ENCODE measurements at regions not wholly inside any gene's neighbourhood (a gene's known extent, or its start where the extent isn't known, plus 50 kb on each side); places are given as distances from the start of the nearest gene placed in this dataset.

DNA sequence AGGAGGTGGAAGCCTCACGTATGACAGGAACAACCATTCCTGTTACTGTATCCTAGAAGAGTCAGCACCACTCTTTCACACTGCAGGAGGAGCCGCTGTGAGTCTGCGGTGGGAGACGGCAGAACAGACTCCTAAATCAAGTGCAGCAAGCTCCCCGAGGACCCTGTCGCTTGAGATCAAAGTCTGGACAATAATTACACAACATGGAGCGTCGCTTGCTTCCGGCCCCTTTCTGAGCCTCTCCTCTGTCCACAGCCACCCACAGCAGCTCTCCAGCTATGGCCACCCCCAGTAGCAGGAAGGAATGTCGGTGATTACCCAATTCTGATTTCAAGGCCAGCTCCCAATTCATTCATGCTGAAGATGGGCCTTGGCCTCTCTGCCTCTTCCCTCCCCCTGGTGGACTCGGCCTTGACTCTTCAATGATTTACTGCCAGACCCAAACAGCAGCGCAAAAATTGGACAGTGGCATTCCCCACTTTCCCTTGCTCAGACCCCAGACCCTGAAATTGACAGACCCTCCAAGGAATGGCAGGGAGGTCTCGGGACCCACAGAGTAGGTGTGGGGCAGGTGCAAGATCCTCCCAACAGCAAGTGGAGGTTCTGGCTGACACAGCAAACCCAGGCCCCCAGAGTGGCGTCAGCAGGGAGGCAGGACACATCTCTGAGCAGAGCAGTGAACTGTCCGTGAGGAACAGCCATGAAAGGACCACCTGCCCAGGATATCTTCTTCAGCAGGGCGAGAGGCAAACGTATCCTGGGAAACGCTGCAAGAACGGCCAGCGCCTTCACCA is 272.7 kb upstream of the DIO3 start (continued):
- TF ChIP-seq, protein P1, sequence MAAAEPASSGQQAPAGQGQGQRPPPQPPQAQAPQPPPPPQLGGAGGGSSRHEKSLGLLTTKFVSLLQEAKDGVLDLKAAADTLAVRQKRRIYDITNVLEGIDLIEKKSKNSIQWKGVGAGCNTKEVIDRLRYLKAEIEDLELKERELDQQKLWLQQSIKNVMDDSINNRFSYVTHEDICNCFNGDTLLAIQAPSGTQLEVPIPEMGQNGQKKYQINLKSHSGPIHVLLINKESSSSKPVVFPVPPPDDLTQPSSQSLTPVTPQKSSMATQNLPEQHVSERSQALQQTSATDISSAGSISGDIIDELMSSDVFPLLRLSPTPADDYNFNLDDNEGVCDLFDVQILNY (CRISPR knock-in tag; conservative IDR thresholded peaks at IDR 0.05): no peak
- TF ChIP-seq ZNF616 (CRISPR knock-in tag; IDR thresholded peaks at IDR 0.05; ENCODE audit: low read depth) (no peak), PHF20 (CRISPR knock-in tag; IDR thresholded peaks at IDR 0.05) (peak; percentile 25; the same call in 1 of the 2 replicates), DMAP1 (CRISPR knock-in tag; IDR thresholded peaks at IDR 0.05) (peak; percentile 54; the same call in 1 of the 2 replicates), HOXA5 (CRISPR knock-in tag; IDR thresholded peaks at IDR 0.05) (no peak), ELF4 (CRISPR knock-in tag; IDR thresholded peaks at IDR 0.05; ENCODE audit: borderline replicate concordance) (no peak), NFRKB (IDR thresholded peaks at IDR 0.05) (no peak), CHCHD3 (CRISPR knock-in tag; IDR thresholded peaks at IDR 0.05) (no peak), CBX5 (CRISPR knock-in tag; IDR thresholded peaks at IDR 0.05; ENCODE audit: borderline replicate concordance) (peak; percentile 95), TOPORS (CRISPR knock-in tag; IDR thresholded peaks at IDR 0.05) (peak; percentile 35; the same call in 1 of the 2 replicates), SRF (IDR thresholded peaks at IDR 0.05; ENCODE audit: low read depth, low read length) (peak; percentile 63; the same call in 1 of the 2 replicates), YEATS4 (CRISPR knock-in tag; IDR thresholded peaks at IDR 0.05; ENCODE audit: borderline replicate concordance) (no peak; the same call in 1 of the 2 replicates), ZNF552 (CRISPR knock-in tag; IDR thresholded peaks at IDR 0.05; ENCODE audit: borderline replicate concordance) (no peak), U2AF1 (optimal IDR thresholded peaks at IDR 0.05; ENCODE audit: low read depth, low read length) (peak; percentile 58), SIN3B (IDR thresholded peaks at IDR 0.05; ENCODE audit: low read length) (no peak), GLI4 (CRISPR knock-in tag; IDR thresholded peaks at IDR 0.05; ENCODE audit: borderline replicate concordance) (no peak), KDM3A (CRISPR knock-in tag; IDR thresholded peaks at IDR 0.05; ENCODE audit: low read depth) (peak; percentile 89)
- TF ChIP-seq, protein P2, sequence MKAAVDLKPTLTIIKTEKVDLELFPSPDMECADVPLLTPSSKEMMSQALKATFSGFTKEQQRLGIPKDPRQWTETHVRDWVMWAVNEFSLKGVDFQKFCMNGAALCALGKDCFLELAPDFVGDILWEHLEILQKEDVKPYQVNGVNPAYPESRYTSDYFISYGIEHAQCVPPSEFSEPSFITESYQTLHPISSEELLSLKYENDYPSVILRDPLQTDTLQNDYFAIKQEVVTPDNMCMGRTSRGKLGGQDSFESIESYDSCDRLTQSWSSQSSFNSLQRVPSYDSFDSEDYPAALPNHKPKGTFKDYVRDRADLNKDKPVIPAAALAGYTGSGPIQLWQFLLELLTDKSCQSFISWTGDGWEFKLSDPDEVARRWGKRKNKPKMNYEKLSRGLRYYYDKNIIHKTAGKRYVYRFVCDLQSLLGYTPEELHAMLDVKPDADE (CRISPR knock-in tag; IDR thresholded peaks at IDR 0.05): no peak
- TF ChIP-seq, protein P3, sequence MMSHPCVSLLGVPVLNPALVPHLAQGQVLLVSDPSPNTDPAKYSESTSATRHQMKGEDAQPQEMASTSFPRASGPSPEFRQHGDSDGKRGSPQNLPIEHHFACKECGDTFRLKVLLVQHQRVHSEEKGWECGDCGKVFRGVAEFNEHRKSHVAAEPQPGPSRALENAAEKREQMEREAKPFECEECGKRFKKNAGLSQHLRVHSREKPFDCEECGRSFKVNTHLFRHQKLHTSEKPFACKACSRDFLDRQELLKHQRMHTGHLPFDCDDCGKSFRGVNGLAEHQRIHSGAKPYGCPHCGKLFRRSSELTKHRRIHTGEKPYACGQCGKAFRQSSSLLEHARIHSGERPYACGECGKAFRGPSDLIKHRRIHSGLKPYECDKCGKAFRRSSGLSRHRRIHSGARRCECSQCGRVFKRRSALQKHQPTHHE (CRISPR knock-in tag; IDR thresholded peaks at IDR 0.05; ENCODE audit: borderline replicate concordance): peak; percentile 57; the same call in 1 of the 2 replicates
- TF ChIP-seq, protein P4, sequence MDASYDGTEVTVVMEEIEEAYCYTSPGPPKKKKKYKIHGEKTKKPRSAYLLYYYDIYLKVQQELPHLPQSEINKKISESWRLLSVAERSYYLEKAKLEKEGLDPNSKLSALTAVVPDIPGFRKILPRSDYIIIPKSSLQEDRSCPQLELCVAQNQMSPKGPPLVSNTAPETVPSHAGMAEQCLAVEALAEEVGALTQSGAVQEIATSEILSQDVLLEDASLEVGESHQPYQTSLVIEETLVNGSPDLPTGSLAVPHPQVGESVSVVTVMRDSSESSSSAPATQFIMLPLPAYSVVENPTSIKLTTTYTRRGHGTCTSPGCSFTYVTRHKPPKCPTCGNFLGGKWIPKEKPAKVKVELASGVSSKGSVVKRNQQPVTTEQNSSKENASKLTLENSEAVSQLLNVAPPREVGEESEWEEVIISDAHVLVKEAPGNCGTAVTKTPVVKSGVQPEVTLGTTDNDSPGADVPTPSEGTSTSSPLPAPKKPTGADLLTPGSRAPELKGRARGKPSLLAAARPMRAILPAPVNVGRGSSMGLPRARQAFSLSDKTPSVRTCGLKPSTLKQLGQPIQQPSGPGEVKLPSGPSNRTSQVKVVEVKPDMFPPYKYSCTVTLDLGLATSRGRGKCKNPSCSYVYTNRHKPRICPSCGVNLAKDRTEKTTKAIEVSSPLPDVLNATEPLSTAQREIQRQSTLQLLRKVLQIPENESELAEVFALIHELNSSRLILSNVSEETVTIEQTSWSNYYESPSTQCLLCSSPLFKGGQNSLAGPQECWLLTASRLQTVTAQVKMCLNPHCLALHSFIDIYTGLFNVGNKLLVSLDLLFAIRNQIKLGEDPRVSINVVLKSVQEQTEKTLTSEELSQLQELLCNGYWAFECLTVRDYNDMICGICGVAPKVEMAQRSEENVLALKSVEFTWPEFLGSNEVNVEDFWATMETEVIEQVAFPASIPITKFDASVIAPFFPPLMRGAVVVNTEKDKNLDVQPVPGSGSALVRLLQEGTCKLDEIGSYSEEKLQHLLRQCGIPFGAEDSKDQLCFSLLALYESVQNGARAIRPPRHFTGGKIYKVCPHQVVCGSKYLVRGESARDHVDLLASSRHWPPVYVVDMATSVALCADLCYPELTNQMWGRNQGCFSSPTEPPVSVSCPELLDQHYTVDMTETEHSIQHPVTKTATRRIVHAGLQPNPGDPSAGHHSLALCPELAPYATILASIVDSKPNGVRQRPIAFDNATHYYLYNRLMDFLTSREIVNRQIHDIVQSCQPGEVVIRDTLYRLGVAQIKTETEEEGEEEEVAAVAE (CRISPR knock-in tag; IDR thresholded peaks at IDR 0.05; ENCODE audit: borderline replicate concordance): 0 out of 2 replicates have a peak, but pooled peaks have one; percentile 42
- TF ChIP-seq, protein P5, sequence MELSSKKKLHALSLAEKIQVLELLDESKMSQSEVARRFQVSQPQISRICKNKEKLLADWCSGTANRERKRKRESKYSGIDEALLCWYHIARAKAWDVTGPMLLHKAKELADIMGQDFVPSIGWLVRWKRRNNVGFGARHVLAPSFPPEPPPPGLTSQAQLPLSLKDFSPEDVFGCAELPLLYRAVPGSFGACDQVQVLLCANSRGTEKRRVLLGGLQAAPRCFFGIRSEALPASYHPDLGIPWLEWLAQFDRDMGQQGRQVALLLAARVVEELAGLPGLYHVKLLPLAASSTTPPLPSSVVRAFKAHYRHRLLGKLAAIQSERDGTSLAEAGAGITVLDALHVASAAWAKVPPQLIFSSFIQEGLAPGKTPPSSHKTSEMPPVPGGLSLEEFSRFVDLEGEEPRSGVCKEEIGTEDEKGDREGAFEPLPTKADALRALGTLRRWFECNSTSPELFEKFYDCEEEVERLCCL (CRISPR knock-in tag; IDR thresholded peaks at IDR 0.05; ENCODE audit: borderline replicate concordance): no peak
